ENCODE measurements at regions not wholly inside any gene's neighbourhood (a gene's known extent, or its start where the extent isn't known, plus 50 kb on each side); places are given as distances from the start of the nearest gene placed in this dataset.
"Not testable (repeated sequence)": the region's sequence is repeated elsewhere in the genome, so short reads cannot be mapped to it uniquely, and the experiment has no call there.

GRCh38 chr1:96211202-96211601 is 510.4 kb upstream of the PTBP2 start:
- Histone ChIP-seq H3K36me3 (ENCODE audit: control insufficient read depth, insufficient read depth, low read length) (no peaks in the 10 kb centered on the region), H3K4me1 (ENCODE audit: control insufficient read depth, insufficient read depth, low read length) (no peaks in the 10 kb centered on the region), H3K27ac (ENCODE audit: low read length) (no peak overlapping the region), H3K27me3 (ENCODE audit: control insufficient read depth, insufficient read depth, low read length) (no peaks in the 10 kb centered on the region), H3K4me3 (ENCODE audit: low read length) (no peak overlapping the region), H3K9me3 (ENCODE audit: control insufficient read depth, insufficient read depth, low read length) (peaks cover 4% of the 10 kb centered on the region)
- DNase-seq (no peak), ATAC-seq (no peak)
- WGBS (ENCODE audit: insufficient coverage): no CpG with 5 or more reads among the region's 2 CpGs
- H3K9me3 Mint-ChIP-seq: peaks cover 10 to 23% of the 10 kb centered on the region in 2 donors
- TF ChIP-seq CTCF (IDR thresholded peaks at IDR 0.05): no peak
- intact Hi-C loops (cut with micrococcal nuclease): no loop called here
- no peak overlapping the region for H3K27ac Mint-ChIP-seq
- no peaks in the 10 kb centered on the region for H3K4me1 Mint-ChIP-seq
- no peaks in the 10 kb centered on the region for H3K36me3 Mint-ChIP-seq
- H3K4me3 Mint-ChIP-seq: no peak overlapping the region
- no peaks in the 10 kb centered on the region for H3K27me3 Mint-ChIP-seq (ENCODE audit: low read depth in 2 of 2)

- no peak for TF ChIP-seq CTCF (IDR thresholded peaks at IDR 0.05)
- no peaks in the 10 kb centered on the region for H3K4me1 Mint-ChIP-seq
- peaks cover 10 to 31% of the 10 kb centered on the region in 2 donors for H3K9me3 Mint-ChIP-seq
- WGBS (ENCODE audit: insufficient coverage): 100% methylated on average over 1 of the region's 2 CpGs
- no peaks in the 10 kb centered on the region for H3K27me3 Mint-ChIP-seq (ENCODE audit: low read depth in 2 of 2)
- Histone ChIP-seq H3K27ac (ENCODE audit: low read length) (no peak overlapping the region), H3K4me3 (ENCODE audit: low read length) (no peak overlapping the region), H3K36me3 (ENCODE audit: control insufficient read depth, insufficient read depth, low read length) (no peaks in the 10 kb centered on the region), H3K4me1 (ENCODE audit: control insufficient read depth, insufficient read depth, low read length) (no peaks in the 10 kb centered on the region), H3K27me3 (ENCODE audit: control insufficient read depth, insufficient read depth, low read length) (no peaks in the 10 kb centered on the region), H3K9me3 (ENCODE audit: control insufficient read depth, insufficient read depth, low read length) (peaks cover 4% of the 10 kb centered on the region)
- no peak overlapping the region for H3K4me3 Mint-ChIP-seq
- ATAC-seq (no peak), DNase-seq (no peak)
- no peak overlapping the region for H3K27ac Mint-ChIP-seq
- H3K36me3 Mint-ChIP-seq: no peaks in the 10 kb centered on the region
- intact Hi-C loops (cut with micrococcal nuclease): no loop called here
Measured at GRCh38 chr1:96214982-96215381, 506.6 kb upstream of the PTBP2 start.

- Mint-ChIP-seq H3K36me3 (no peaks in the 10 kb centered on the region), H3K9me3 (peaks cover 7 to 21% of the 10 kb centered on the region in 2 donors), H3K27me3 (ENCODE audit: low read depth in 2 of 2) (no peaks in the 10 kb centered on the region), H3K4me1 (no peaks in the 10 kb centered on the region), H3K4me3 (no peak overlapping the region), H3K27ac (no peak overlapping the region)
- Histone ChIP-seq H3K4me3 (ENCODE audit: low read length) (no peak overlapping the region), H3K9me3 (ENCODE audit: control insufficient read depth, insufficient read depth, low read length) (no peaks in the 10 kb centered on the region), H3K4me1 (ENCODE audit: control insufficient read depth, insufficient read depth, low read length) (no peaks in the 10 kb centered on the region), H3K27me3 (ENCODE audit: control insufficient read depth, insufficient read depth, low read length) (no peaks in the 10 kb centered on the region), H3K36me3 (ENCODE audit: control insufficient read depth, insufficient read depth, low read length) (no peaks in the 10 kb centered on the region), H3K27ac (ENCODE audit: low read length) (no peak overlapping the region)
- ATAC-seq: no peak
- no peak for TF ChIP-seq CTCF (IDR thresholded peaks at IDR 0.05)
- no peak for DNase-seq
- intact Hi-C loops (cut with micrococcal nuclease): no loop called here
- 79% methylated on average over 2 of the region's 3 CpGs for WGBS (ENCODE audit: insufficient coverage)
Measured at GRCh38 chr1:96220651-96221050, 500.9 kb upstream of the PTBP2 start.

GRCh38 chr1:96222701-96223100 is 498.9 kb upstream of the PTBP2 start:
- no peak overlapping the region for H3K4me3 Mint-ChIP-seq
- WGBS (ENCODE audit: insufficient coverage): no CpG with 5 or more reads among the region's 2 CpGs

GRCh38 chr1:96224229-96224628 is 497.4 kb upstream of the PTBP2 start:
- DNase-seq; H3K27me3 ChIP-seq (ENCODE audit: control insufficient read depth, insufficient read depth, low read length); H3K27ac Mint-ChIP-seq; H3K4me1 ChIP-seq (ENCODE audit: control insufficient read depth, insufficient read depth, low read length); H3K4me3 Mint-ChIP-seq; H3K4me1 Mint-ChIP-seq; H3K9me3 Mint-ChIP-seq; H3K9me3 ChIP-seq (ENCODE audit: control insufficient read depth, insufficient read depth, low read length); intact Hi-C loops (cut with micrococcal nuclease); H3K36me3 ChIP-seq (ENCODE audit: control insufficient read depth, insufficient read depth, low read length); H3K4me3 ChIP-seq (ENCODE audit: low read length); ATAC-seq; H3K36me3 Mint-ChIP-seq; H3K27ac ChIP-seq (ENCODE audit: low read length); H3K27me3 Mint-ChIP-seq (ENCODE audit: low read depth in 2 of 2): not testable (repeated sequence)
- WGBS (ENCODE audit: insufficient coverage): 95% methylated on average over 20 of the region's 20 CpGs

More at GRCh38 chr1:96222701-96223100, 498.9 kb upstream of the PTBP2 start:
- Histone ChIP-seq H3K27ac (ENCODE audit: low read length) (no peak overlapping the region), H3K36me3 (ENCODE audit: control insufficient read depth, insufficient read depth, low read length) (no peaks in the 10 kb centered on the region), H3K4me1 (ENCODE audit: control insufficient read depth, insufficient read depth, low read length) (no peaks in the 10 kb centered on the region), H3K9me3 (ENCODE audit: control insufficient read depth, insufficient read depth, low read length) (no peaks in the 10 kb centered on the region), H3K4me3 (ENCODE audit: low read length) (no peak overlapping the region), H3K27me3 (ENCODE audit: control insufficient read depth, insufficient read depth, low read length) (no peaks in the 10 kb centered on the region)
- Mint-ChIP-seq H3K36me3 (no peaks in the 10 kb centered on the region), H3K4me1 (no peaks in the 10 kb centered on the region), H3K27ac (no peak overlapping the region), H3K9me3 (peaks cover 7 to 8% of the 10 kb centered on the region in 2 donors), H3K27me3 (ENCODE audit: low read depth in 2 of 2) (no peaks in the 10 kb centered on the region)
- DNase-seq (no peak), ATAC-seq (no peak)
- intact Hi-C loops (cut with micrococcal nuclease): no loop called here
- no peak for TF ChIP-seq CTCF (IDR thresholded peaks at IDR 0.05)
